SKM-1 (cell line): ENCODE measurements at regions not wholly inside any gene's neighbourhood (a gene's known extent, or its start where the extent isn't known, plus 50 kb on each side); places are given as distances from the start of the nearest gene placed in this dataset.

Source experiments
- DNase-seq: peaks from one replicate; lab custom pipeline; 2025; ENCODE audit not compliant: unreplicated experiment; lab: John Stamatoyannopoulos, UW

- DNase-seq = no peak
These were observed 508.0 kb upstream of the MMS22L start for GRCh38 chr6:97790926-97791590.

- DNase-seq = no peak
These were observed 522.6 kb upstream of the MMS22L start for GRCh38 chr6:97805596-97805995.

- DNase-seq = no peak
These were observed 529.9 kb upstream of the MMS22L start for GRCh38 chr6:97812940-97813339.

DNA sequence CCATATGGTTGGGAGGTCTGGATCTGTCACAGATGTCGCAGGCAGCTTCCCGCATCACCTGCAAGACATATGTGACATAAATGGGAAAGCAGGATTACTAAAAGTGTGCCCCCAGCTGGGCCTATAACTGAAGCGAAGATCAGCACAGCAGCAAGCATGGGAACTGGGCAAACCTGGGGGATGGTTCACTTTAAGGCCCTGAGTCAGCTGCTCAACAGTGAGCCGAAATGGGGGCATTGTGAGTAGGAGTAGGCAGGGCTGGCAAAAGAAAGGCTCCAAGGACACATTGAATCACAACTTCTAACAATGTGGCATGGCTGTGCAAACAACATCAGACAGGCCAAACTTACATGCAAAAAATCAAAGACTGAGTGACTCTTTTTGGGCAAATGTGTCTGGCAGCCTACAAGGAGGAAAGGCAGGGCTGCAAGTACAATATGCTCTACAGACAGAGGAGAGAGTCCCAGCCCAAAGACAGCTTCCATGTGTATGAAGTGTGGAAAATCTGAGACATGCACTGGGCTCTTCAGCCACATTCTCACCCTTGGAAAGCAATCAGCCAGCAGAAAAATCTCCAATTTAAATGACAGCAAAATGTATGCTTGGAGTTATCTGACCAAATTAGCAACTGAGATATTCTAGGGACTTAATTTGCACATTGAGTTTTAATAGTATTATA lies 531.0 kb upstream of the MMS22L start:
- DNase-seq = no peak

- DNase-seq = no peak
These were observed 532.3 kb upstream of the MMS22L start for GRCh38 chr6:97815301-97815812.

DNA sequence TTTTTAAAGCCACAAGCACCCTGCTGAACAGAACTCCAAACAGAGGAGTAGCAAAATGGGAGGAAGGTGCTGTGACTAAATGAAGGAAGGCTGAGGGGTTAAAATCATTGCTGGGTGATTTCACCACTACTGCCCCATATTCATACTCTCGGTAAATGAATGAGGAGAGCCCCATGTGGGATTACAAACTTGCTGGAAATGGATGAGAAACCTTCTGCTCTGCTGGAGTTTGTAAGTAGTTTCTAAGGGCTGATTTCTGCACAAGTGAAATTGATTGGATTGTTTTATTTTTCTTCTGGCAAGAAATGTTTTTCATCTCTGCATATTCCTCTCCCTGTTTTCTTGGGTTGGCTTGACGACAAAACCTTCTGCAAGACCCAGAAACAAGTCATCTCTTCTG lies 533.5 kb upstream of the MMS22L start:
- DNase-seq = no peak

- DNase-seq = no peak
These were observed 536.7 kb upstream of the MMS22L start for GRCh38 chr6:97819710-97820109.

GRCh38 chr6:97820400-97820799 lies 537.4 kb upstream of the MMS22L start:
- DNase-seq = no peak

- DNase-seq = no peak
These were observed 539.6 kb upstream of the MMS22L start for GRCh38 chr6:97822632-97823031.

GRCh38 chr6:97841763-97842162 lies 558.7 kb upstream of the MMS22L start:
- no peak for DNase-seq

DNA sequence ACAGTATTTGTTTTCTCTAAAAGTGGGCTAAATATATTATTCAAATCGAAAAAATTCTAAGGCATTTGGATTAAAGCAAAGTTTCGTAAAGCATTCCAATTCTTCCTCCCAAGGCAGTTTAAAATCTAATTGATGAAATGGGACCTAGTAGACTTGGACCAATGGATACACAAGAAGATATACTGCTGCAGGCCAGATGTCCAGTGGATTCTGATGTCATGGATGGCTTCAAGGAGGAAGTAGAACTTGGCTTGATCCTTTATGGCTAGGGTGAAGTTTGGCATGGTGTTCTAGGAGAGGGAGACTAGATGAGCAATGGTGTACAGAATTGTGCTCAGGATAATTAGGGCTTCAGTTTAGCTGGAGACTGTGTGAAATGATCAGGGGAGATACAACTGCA lies 559.5 kb upstream of the MMS22L start:
- DNase-seq = no peak

DNA sequence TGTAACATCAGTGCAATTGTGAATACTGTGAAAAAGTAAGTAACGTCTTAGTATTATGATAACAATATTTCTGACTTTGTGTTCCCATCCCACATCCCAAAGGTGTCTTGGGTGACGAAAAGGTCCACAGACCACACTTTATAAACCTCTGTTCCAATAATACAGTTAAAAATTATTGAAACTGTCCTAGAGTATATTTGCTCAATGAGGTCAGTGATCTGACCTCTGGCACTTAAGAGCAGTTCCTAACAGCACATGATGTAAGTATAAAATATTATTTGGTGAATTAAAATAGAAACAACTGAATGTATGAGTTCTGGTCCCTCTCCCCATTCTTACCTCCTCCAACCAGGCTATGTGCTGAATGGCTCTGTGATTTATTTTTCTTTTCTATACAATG lies 566.4 kb upstream of the MMS22L start:
- DNase-seq = no peak

DNA sequence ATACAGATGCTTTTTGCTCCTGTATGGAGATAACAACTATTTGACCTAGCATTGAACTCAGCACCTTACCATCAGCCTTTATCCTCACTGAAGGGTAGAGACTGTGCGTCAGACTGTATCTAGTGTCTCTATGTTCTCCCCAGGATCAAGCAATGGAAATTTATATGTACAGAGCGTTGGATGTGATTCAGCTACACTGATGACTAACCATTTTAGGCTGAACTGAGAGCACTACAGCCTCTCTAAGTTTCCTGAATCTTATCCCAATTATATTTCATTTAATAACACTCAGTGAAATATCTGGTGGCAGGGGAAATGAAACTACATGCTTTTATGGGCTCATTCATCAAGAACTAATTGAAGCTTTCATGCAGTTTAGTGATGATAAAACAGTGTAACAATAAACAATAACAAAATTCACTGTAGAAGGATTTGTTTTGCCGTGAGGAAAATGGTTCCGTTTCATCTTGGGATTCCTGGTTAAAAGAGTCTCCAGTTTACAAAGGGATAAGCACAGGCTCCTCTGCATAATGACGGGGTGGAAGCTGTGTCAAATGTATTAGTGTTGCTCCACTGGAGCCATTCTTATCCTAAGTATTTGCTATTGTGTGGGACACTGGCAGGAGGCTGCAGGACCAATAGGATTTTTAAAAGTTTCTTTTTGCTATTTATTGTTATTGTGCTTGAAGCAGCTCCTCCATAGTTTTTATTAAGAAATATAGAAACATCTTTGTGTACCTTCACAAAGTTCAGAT lies 567.6 kb upstream of the MMS22L start:
- no peak for DNase-seq

GRCh38 chr6:97863697-97864096 lies 580.7 kb upstream of the MMS22L start:
- DNase-seq = no peak

- DNase-seq = no peak
These were observed 581.4 kb upstream of the MMS22L start for GRCh38 chr6:97864366-97864765.

DNA sequence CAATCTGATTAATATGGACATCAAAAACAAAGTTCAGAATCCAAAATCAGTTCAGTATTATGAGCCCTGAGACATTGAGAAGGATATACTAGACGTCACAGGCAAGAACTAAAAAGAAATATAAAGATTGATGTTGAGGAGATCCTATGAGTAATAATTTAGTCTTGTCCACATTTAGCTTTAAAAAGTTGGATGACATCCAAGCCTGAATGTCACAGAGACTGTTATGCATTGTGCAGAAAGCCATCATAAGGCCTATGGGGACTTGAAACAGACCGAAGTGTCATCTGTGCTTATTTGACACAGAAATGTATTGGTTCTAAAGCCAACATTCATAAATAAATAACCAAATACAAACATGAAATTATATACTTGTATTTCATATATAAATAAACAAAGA lies 581.8 kb upstream of the MMS22L start:
- no peak for DNase-seq

GRCh38 chr6:97865612-97866011 lies 582.6 kb upstream of the MMS22L start:
- DNase-seq = no peak

DNA sequence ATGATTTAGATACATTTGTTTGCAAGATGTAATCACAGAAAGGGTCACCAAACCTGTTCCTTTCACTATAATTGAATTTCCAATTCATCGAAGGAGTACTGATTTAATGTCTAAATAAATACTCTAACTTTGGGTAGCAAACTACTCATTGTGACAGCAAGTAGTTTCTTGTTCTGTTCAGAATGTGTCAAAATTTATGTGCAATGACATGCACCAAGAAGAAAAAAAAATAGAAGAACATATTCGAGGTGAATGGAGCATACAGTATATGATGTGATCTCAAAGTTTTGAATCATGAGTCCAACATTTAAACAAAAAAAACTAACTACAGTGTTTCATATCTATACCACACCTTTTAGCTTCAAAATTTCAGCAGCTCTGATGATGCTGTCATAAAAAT lies 583.6 kb upstream of the MMS22L start:
- no peak for DNase-seq

DNA sequence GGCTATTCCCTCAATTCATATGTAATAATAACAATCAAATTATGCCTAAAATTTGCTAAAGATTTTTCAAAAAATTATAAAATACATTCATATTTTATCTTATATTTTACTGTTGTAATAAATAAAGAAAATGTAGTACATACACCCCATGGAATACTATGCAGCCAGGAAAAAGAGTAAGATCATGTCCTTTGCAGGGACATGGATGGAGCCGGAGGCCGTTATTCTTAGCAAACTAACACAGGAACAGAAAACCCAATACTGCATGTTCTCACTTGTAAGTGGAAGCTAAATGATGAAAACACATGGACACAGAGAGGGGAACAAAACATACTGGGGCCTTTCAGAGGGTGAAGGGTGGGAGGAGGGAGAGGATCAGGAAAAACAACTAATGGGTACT lies 584.2 kb upstream of the MMS22L start:
- DNase-seq = no peak

DNA sequence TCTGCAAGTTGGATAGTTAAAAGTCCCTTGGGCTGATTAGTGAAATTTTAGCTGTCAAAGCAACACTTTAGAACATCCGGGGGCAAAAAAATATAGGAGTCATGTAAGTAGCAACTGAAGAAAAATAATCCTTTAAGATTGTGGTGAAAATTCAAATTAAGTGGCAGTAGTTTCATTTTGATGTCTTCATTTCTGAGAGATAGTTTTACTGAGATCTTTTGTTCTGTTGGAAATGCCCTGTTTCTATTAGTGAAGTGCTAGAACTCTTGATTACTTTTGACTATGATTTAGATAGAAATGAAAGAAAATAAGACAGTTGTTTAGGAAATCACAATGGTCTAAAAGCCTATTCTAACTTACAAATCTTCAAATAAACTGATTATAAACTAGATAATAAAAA lies 587.3 kb upstream of the MMS22L start:
- DNase-seq = no peak

DNA sequence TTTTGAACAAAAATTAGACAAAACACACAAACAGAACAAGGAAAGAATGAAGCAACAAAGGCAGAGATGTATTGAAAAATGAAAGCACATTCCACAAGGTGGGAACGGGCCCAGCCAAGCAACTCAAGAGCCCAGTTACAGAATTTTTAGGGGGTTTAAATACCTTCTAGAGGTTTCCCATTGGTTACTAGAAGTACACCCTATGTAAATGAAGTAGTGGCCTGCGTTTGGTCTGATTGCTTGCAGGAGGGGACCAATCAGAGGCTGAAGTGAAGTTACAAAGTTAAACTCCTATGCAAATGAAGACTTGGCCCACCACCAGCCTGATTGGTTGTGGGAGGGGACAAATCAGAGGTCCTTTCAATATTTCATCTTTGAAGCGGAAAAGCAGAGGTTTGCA lies 593.7 kb upstream of the MMS22L start:
- DNase-seq = no peak

- no peak for DNase-seq
These were observed 599.7 kb upstream of the MMS22L start for GRCh38 chr6:97882755-97883154.
